ENCODE measurements at regions not wholly inside any gene's neighbourhood (a gene's known extent, or its start where the extent isn't known, plus 50 kb on each side); places are given as distances from the start of the nearest gene placed in this dataset.

DNA sequence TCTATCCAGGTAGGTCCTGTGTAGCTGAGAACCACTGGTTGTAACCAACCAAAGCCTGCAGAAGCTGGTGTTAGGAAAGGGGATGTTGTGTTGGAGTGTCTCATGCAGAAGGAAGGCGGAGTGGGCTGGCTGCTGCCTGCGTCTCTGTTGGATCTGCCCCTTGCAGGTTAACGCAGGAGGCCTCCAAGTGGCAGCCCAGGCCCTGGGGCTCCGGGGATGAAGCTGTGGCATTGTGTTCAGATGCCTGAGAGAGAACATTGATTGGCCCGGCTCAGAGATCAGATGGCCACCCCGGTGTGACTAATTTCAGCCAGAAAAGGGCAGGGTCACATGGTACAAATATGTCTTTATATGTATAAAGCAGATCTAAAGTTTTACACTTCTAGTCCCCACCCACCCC is 216.0 kb downstream of the GLI2 start:
- Histone ChIP-seq H3K27ac (no peak overlapping the region), H3K36me3 (no peaks in the 10 kb centered on the region), H3K4me3 (no peak overlapping the region), H3K4me1 (ENCODE audit: insufficient read depth) (peaks cover 11% of the 10 kb centered on the region), H3K27me3 (no peaks in the 10 kb centered on the region), H3K9me3 (no peaks in the 10 kb centered on the region)
- intact Hi-C loops (cut with DNase I): no loop called here
- TF ChIP-seq POLR2A (IDR thresholded peaks at IDR 0.05): no peak
- TF ChIP-seq EP300 (IDR thresholded peaks at IDR 0.05): no peak
- TF ChIP-seq, protein P1, sequence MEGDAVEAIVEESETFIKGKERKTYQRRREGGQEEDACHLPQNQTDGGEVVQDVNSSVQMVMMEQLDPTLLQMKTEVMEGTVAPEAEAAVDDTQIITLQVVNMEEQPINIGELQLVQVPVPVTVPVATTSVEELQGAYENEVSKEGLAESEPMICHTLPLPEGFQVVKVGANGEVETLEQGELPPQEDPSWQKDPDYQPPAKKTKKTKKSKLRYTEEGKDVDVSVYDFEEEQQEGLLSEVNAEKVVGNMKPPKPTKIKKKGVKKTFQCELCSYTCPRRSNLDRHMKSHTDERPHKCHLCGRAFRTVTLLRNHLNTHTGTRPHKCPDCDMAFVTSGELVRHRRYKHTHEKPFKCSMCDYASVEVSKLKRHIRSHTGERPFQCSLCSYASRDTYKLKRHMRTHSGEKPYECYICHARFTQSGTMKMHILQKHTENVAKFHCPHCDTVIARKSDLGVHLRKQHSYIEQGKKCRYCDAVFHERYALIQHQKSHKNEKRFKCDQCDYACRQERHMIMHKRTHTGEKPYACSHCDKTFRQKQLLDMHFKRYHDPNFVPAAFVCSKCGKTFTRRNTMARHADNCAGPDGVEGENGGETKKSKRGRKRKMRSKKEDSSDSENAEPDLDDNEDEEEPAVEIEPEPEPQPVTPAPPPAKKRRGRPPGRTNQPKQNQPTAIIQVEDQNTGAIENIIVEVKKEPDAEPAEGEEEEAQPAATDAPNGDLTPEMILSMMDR (IDR thresholded peaks at IDR 0.05): no peak
- WGBS, 3 donors: 71 to 74% (median 72%) methylated on average over 6 of the region's 6 CpGs
- no peak for DNase-seq

DNA sequence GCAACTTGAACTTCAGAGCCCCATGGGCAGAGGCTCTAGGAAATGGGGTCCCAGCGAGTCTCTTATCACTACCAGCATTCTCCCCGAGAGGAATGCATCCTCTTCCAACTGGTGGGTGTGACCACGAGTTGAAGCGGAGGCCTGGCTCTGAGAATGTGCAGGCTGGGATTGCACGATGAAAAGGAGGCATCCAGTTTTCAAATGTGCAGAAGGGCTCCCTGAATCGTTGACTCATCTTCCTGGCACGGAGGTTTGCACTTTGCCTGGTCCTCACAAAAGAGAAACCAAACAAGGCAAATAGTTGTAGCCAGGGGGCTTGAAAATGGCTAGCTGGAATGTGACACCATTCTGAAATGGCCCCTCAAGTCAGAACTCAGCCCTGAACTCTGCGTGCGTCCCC is 216.7 kb downstream of the GLI2 start:
- Histone ChIP-seq H3K4me1 (ENCODE audit: insufficient read depth) (peaks cover 11% of the 10 kb centered on the region), H3K9me3 (no peaks in the 10 kb centered on the region), H3K36me3 (no peaks in the 10 kb centered on the region), H3K27ac (no peak overlapping the region), H3K4me3 (no peak overlapping the region), H3K27me3 (no peaks in the 10 kb centered on the region)
- WGBS, 3 donors: 32 to 42% (median 41%) methylated on average over 9 of the region's 9 CpGs
- DNase-seq: no peak
- intact Hi-C loops (cut with DNase I): no loop called here
- no peak for TF ChIP-seq POLR2A (IDR thresholded peaks at IDR 0.05)
- no peak for TF ChIP-seq EP300 (IDR thresholded peaks at IDR 0.05)
- TF ChIP-seq, protein P1 (IDR thresholded peaks at IDR 0.05): no peak

DNA sequence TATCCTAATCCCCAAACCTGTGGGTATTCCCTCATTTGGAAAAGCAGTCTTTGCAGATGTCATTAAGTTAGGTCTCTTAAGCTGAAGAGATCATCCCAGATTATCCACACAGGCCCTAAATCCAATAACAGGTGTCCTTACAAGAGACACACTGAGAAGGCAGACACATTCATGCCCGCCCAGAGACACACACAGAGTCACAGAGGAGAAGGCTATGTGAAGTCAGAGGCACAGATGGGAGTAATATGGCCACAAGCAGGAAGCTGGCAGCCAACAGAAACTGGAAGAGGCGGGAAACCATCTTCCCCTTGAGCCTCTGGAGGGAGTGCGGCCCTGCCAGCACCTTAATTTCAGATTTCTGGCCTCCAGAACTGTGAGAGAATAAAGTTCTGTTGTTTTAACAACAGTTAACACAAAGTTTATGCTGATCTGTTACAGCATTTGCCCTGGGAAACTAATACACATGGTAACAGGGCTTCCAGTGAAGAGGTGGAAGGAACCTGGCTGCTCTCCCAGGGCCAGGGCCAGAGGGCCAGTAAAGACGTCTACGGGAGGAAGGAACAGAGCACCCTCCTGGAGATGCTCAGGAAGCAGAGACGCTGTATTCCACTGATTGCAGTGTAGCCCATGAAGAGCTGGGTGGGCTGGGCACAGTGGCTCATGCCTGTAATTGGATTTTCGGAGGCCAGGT is 217.5 kb downstream of the GLI2 start:
- H3K27me3 ChIP-seq: no peaks in the 10 kb centered on the region
- 60 to 78% (median 63%) methylated on average over 7 of the region's 7 CpGs for WGBS, 3 donors
- H3K9me3 ChIP-seq: no peaks in the 10 kb centered on the region
- H3K4me3 ChIP-seq: no peak overlapping the region
- H3K36me3 ChIP-seq: no peaks in the 10 kb centered on the region
- peaks cover 11% of the 10 kb centered on the region for H3K4me1 ChIP-seq (ENCODE audit: insufficient read depth)
- no peak overlapping the region for H3K27ac ChIP-seq
- DNase-seq: no peak
- intact Hi-C loops (cut with DNase I): no loop called here
- TF ChIP-seq, protein P1 (IDR thresholded peaks at IDR 0.05): no peak
- TF ChIP-seq POLR2A (IDR thresholded peaks at IDR 0.05) (no peak), EP300 (IDR thresholded peaks at IDR 0.05) (no peak)

DNA sequence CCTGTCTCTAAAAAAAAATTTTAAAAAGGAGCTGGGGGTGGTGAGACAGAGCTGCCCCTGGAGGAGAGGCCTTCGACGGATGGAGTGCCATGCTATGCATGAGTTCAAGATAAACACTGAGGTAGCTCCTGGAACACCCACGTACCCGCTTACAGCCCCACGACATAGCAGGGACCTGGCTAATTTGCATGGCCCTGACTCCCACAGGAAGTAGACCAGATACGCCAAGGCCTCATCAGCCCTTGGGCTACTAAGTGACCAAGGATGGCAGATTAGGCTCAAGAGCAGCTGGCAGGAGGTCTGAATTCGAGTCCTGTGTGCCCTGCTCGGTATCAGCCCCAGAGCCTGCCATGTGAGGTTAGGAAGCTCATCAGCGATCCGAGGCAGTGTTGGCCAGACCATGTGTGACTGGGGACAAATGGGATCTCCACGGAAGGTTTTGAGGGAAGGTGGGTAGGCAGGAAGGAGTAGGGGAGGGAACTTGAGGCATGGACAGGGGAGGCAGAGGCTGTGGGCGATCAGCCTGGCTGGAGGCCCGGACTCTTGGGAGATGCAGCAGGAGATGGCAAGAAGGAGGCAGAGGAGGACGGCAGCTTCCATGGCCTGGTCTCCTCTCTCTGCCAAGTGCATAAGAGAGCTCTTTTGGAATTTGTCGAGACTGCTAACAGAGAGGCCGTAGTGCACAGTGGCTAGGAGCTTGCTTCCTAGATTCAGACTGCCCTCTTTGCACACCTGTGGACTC is 218.3 kb downstream of the GLI2 start:
- intact Hi-C loops (cut with DNase I): no loop called here
- 83 to 87% (median 86%) methylated on average over 16 of the region's 16 CpGs for WGBS, 3 donors
- Histone ChIP-seq H3K27ac (no peak overlapping the region), H3K4me1 (ENCODE audit: insufficient read depth) (peaks cover 11% of the 10 kb centered on the region), H3K27me3 (no peaks in the 10 kb centered on the region), H3K4me3 (no peak overlapping the region), H3K9me3 (no peaks in the 10 kb centered on the region), H3K36me3 (no peaks in the 10 kb centered on the region)
- TF ChIP-seq, protein P1 (IDR thresholded peaks at IDR 0.05): no peak
- TF ChIP-seq EP300 (IDR thresholded peaks at IDR 0.05) (no peak), POLR2A (IDR thresholded peaks at IDR 0.05) (no peak)
- DNase-seq: no peak

Measured in ovary (tissue), 7 donors.